Left hindlimb (tissue), 1 donor: ENCODE measurements at regions not wholly inside any gene's neighbourhood (a gene's known extent, or its start where the extent isn't known, plus 50 kb on each side); places are given as distances from the start of the nearest gene placed in this dataset.
A peak's percentile ranks its signal among the peaks of the same experiment; 100 is the strongest.

ENCODE experiments used
- DNase-seq: peaks from one replicate; pipeline ENCODE4 v3.0.0-alpha.2; 2018

GRCh38 chr12:93183940-93184671 lies 193.6 kb upstream of the NUDT4 start:
- DNase-seq, result peak; percentile 86

GRCh38 chr12:93184672-93185368 lies 192.9 kb upstream of the NUDT4 start:
- peak; percentile 52 for DNase-seq

DNA sequence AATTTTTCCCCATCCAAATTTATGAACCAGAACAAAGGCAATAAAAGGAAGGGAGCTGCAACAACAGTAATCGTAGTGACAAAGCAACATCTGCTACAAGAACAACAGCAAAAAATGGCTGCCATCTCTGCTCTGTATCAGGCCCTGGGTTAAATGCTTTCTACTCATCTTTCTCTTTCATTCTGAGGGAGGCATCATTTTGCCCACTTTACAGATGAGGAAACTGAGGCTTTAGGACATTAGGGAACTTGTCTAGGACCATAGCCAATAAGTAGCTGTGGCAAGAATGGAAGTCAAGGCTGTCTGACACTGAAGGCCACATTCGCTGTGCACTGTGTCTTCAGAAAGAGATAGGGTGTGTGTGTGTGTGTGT lies 192.4 kb upstream of the NUDT4 start:
- no peak for DNase-seq

GRCh38 chr12:93186131-93186530 lies 191.6 kb upstream of the NUDT4 start:
- DNase-seq, result no peak

- no peak for DNase-seq
Observed at GRCh38 chr12:93186621-93187020, 191.1 kb upstream of the NUDT4 start.

DNA sequence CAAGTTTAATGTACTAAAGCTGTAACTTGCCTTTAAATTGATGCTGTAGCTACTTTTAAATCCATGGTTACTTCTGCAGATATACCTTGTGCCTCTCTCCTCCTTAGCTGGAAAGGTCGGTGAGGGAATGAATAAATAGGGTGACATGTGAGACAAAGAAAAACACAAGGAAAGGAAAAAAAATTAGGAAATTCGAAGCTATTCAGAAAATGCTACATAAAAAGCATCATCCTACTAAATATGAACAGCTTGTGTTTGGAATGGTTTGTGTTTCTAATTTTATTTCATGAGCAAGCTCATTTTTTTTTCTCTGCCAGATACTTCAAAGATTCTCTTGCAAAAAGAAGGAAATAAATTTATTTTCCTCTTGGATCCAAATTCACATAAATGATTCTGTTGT lies 186.3 kb upstream of the NUDT4 start:
- DNase-seq, result no peak

GRCh38 chr12:93191956-93192355 lies 185.8 kb upstream of the NUDT4 start:
- no peak for DNase-seq

DNA sequence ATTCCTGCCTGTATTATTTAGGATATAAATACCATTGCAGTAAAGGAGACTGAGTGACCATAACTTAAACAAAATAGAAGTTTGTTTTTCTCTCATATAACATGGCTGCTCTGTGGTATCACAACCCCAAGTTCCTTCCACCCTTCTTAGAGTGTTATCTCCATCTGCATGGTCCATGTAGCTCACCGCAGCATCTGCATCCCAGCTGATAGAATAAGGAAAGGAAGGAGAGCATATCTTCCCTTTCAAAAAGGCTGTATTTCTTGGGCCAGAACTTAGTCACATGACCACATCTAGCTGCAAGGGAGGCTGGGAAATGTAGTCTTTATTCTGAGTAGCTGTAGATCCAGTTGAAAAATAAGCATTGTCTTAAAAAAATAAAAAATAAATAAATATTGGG lies 184.8 kb upstream of the NUDT4 start:
- DNase-seq, result no peak

DNA sequence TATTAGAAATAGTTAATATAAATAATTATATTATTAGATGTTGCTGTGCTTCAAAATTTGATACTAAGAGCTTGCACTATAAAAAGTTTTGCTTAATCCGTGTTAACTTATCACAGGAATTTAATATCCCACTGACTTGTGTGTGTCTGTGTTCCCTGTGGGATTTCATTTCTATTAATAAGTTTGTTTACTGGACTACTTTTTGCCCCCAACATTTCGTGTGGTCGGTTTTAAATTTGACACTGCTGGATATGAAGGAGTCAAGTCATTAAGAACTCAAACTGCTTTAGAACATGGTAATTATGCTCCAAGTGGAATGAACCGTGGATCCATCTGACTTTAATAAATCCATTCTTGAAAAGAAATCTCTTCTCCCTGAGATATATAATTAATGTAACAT lies 182.2 kb upstream of the NUDT4 start:
- no peak for DNase-seq

DNA sequence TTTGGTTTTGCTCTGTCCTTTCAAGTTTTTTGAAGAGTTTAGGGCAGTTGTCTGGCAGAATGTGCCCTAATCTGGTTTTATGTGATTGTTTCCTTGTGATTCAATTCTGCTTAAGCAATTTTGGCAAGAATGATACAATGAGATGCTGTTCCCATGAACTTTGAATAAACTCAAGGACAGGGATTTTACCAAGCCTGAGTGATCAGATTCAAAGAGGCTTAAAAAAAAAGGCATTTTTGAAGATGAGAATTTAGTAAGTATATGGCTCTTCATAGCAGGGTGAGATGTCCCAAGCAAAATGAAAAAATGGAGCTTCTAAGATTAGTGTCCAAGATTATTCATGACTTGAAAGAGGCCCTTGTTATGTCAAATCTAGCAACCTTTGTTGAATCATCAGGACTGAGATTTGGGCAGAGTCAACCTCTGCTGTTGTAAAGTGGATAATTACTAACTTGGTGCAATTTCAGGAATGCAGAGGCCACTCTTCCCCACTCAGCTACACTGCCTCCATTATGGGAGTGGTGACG lies 180.6 kb upstream of the NUDT4 start:
- no peak for DNase-seq

DNA sequence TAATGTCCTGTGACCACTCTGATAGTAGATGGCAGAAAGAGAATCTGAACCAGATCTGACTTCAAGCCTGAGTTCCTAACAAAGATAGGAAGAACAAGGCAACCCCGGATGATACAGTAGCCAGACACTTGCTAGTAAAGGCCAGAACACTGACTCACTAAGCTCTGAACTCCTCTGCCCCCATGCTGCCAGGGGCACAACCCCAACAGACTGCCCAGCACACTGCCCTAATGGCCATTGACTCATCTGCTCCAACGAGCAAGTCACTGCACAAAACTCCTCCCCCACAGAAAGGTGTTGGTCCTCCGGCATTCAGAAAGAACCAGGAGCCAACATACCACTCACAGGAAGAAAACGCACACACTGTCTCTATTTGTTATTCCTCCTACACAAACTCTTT lies 179.6 kb upstream of the NUDT4 start:
- no peak for DNase-seq

GRCh38 chr12:93199831-93200236 lies 177.9 kb upstream of the NUDT4 start:
- DNase-seq, result no peak

- DNase-seq, result no peak
Observed at GRCh38 chr12:93200291-93200917, 177.3 kb upstream of the NUDT4 start.

DNA sequence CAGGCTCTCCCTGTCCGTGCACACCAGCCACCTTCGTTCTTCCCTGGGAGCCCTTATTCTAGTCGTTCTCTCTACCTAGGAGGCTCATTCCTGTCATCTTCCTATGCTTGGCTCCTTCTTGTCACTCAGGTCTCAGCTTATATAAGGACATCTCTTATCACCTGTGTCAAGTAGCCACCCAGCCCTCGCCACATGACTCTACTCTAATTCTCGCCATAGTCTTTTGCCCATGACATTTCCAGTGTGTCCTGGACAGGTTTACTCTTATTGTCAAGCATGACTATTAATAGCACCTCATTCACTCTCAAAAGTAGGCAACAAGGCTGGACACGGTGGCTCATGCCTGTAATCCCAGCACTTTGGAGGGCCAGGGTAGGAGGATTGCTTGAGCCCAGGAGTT lies 175.7 kb upstream of the NUDT4 start:
- DNase-seq, result no peak

DNA sequence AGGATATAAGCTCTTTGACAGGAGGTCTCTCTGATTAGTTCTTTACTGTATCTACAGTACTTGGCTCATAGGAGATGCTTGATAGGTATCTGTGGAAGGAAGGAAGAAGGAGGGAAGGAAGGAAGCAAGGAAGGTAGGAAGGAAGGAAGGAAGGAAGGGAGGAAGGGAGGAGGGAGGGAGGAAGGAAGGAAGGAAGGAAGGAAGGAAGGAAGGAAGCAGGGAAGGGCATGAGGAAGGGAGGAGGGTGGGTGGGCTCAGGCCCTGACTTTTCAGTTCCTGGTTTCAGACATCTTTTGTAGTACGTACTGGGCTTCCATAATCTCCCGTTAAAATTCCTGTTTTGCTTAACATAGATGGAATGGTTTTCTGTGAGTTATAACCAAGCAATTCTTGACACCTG lies 175.0 kb upstream of the NUDT4 start:
- no peak for DNase-seq

DNA sequence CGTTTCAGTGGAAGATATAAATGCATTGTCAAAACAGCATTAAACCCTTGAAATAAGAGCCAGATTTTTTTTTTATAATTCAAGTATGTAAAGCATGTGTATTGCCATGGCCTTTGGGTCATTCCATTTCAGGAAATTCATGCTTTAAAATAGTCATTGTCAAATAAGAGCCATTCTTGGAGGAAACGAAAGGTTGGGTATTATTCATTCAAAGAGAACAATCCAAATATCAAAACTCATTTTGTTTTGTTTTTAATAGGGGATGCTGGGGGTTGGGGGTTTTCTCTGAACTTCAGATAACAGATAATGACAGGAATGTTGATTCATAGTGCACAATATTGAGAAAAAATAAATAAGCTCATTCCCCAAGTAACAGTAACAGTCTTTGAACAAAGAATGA lies 174.4 kb upstream of the NUDT4 start:
- no peak for DNase-seq

DNA sequence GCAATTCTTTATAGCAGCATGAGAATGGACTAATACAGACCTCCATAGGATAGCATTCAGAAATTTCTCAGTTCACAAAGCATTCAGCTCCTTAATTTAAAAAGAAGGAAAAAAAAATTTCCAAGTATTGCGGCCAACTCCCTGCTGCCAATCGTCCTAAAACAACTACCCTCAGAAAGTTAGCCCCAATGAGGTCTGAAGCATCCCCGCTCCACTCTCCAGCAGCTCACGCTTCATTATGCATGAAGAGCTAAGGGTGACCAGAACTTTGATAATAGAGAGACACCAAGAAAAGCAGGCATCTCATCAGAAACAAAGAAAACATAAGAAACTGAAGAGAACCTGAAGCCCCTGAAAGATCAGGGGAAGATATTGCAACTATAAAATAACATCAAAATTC lies 172.8 kb upstream of the NUDT4 start:
- DNase-seq, result no peak

- DNase-seq, result no peak
Observed at GRCh38 chr12:93205361-93205760, 172.4 kb upstream of the NUDT4 start.

- no peak for DNase-seq
Observed at GRCh38 chr12:93208011-93208410, 169.7 kb upstream of the NUDT4 start.

- no peak for DNase-seq
Observed at GRCh38 chr12:93214523-93215289, 163.0 kb upstream of the NUDT4 start.

DNA sequence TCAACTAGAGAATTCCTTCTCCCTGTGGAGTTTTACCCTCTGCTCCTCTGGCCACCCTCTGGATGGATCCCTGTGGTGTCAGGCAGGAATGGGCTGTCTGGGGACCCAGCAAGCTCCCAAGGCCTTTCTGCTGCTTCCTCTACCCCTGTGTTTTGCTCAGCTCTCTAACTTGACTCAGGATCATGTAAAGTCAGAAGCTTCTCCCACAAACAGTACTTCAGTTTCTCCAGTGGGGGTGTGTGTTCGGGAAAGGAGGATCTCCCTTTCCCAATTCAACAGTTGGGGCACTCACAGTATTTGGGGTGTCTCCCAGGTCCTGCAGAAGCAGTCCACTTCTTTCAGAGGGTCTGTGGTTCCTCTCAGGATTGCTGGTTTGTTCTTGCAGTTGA lies 162.4 kb upstream of the NUDT4 start:
- no peak for DNase-seq

DNA sequence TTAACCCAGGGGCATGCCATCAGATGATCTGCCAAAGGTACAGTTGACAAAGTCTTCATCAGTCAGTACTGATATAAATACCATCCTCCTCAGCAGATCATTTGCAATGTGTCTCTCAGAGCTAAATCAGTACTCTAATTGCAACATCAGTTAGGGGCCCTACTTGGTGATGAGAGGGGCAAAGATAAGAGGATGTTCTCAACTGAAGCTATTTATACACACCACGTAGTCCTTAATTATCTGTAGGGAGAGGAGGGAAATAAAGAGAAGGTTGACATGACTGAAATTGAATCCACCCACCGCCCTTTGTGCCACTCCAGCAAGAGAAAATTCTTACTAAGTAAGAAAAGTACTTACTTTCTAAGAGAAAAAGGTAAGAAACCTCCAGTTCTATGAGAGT lies 157.8 kb upstream of the NUDT4 start:
- DNase-seq, result no peak

DNA sequence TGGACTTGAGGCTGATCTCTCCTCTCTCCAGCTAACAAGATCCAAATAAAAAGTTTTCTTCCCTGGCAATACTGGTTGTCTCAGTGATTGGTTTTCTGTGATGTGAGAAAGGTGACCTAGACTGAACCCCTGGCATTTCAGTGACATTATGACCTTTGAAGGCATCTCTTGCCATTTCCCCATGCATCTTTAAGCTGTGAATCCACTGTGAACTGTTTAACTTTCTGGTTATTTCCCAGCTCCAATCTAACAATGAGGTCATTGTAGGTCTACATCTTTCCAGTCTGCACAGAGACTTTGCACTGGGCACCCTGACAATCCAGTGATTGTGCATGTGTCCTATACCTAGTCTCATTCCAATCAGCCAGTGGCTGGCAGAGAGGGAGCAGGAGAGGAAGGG lies 155.9 kb upstream of the NUDT4 start:
- DNase-seq, result no peak
